ENCODE measurements at regions not wholly inside any gene's neighbourhood (a gene's known extent, or its start where the extent isn't known, plus 50 kb on each side); places are given as distances from the start of the nearest gene placed in this dataset.

- TF ChIP-seq EZH2 (IDR thresholded peaks at IDR 0.05; ENCODE audit: borderline replicate concordance, low read depth, low read length, severe bottlenecking) (no peak), CTCF (IDR thresholded peaks at IDR 0.05; ENCODE audit: extremely low read depth in 1 of 2, insufficient read depth in 1 of 2, low read depth in 1 of 2, low read length in 2 of 2) (no peak), POLR2AphosphoS5 (IDR thresholded peaks at IDR 0.05; ENCODE audit: insufficient read depth, low read depth, low read length) (peak; percentile 95), JUN (IDR thresholded peaks at IDR 0.05; ENCODE audit: borderline replicate concordance, insufficient read depth, insufficient read length, low read depth) (peak; percentile 100), POLR2A (IDR thresholded peaks at IDR 0.05; ENCODE audit: low read depth, low read length) (peak; percentile 58), MYC (IDR thresholded peaks at IDR 0.05; ENCODE audit: low read depth, low read length) (peak; percentile 63), GATA2 (IDR thresholded peaks at IDR 0.05; ENCODE audit: insufficient read depth, insufficient read length, low read depth, low read length) (peak; percentile 80), MAX (IDR thresholded peaks at IDR 0.05; ENCODE audit: insufficient read depth, insufficient read length) (peak; percentile 47), FOS (IDR thresholded peaks at IDR 0.05; ENCODE audit: borderline replicate concordance, insufficient read depth, low read length) (peak; percentile 100)
- Histone ChIP-seq H3K4me2 (ENCODE audit: insufficient read depth, low read length) (peak overlapping the region; percentile 88), H2AFZ (ENCODE audit: low read depth, low read length) (no peak overlapping the region), H3K4me1 (ENCODE audit: control insufficient read depth, extremely low read depth, insufficient read depth, low read length) (peaks cover 68% of the 10 kb centered on the region), H4K20me1 (replicated peaks; ENCODE audit: control insufficient read depth, extremely low read depth, insufficient read depth, low read length) (no peaks in the 10 kb centered on the region), H3K27me3 (ENCODE audit: control insufficient read depth in 2 of 2, insufficient read depth in 2 of 2, low read length in 2 of 2) (no peaks in the 10 kb centered on the region), H3K4me3 (replicated peaks in 1 of 3; ENCODE audit: insufficient read depth in 1 of 3, low read depth in 1 of 3, low read length in 3 of 3) (peak overlapping the region in 1 of 3 experiments; percentile 44), H3K9me3 (replicated peaks; ENCODE audit: control insufficient read depth, insufficient read depth, low read length) (no peaks in the 10 kb centered on the region), H3K9ac (replicated peaks; ENCODE audit: extremely low read depth, insufficient read depth, low read length) (peak overlapping the region; percentile 78), H3K79me2 (ENCODE audit: control insufficient read depth, insufficient read depth, low read length) (no peaks in the 10 kb centered on the region), H3K9me1 (replicated peaks; ENCODE audit: control insufficient read depth, extremely low read depth, insufficient read depth, low read length) (no peaks in the 10 kb centered on the region), H3K36me3 (ENCODE audit: control insufficient read depth in 2 of 2, extremely low read depth in 1 of 2, insufficient read depth in 2 of 2, low read length in 2 of 2) (no peaks in the 10 kb centered on the region), H3K27ac (ENCODE audit: insufficient read depth, low read depth, low read length) (peak overlapping the region; percentile 95)
- FAIRE-seq = peak; percentile 92
- peak; percentile 99 for DNase-seq (ENCODE audit: low read depth, low spot score)
- ChIA-PET CTCF (interaction anchor here (1.1 to 3.0 kb wide), 8 partner anchors 14 to 226 kb away, joined by 3 to 13 read pairs (median 3); no protein-coding TSS in a partner anchor), POLR2A (interaction anchor here (1.4 kb wide), 1 partner anchor 200 kb away, joined by 4 read pairs; no protein-coding TSS in a partner anchor)
- dilution Hi-C loops (cut with MboI; ENCODE audit: extremely low pct_ligation_motif_present, low sequenced_read_pairs) = no loop called here
- intact Hi-C loops (cut with micrococcal nuclease) = loop anchor here (1.0 to 10.0 kb wide), 13 partner anchors 80 to 1000 kb away; partner anchors contain the start of genes NBEA, RFC3 and STARD13
- no TSS peak for BruUV-seq (replicated peaks)
These were observed 339.0 kb downstream of the RFC3 start for GRCh38 chr13:34156841-34157365.
